ENCODE measurements at regions not wholly inside any gene's neighbourhood (a gene's known extent, or its start where the extent isn't known, plus 50 kb on each side); places are given as distances from the start of the nearest gene placed in this dataset.

- DNase-seq (ENCODE audit: low read depth): no peak
Observed at GRCh38 chr11:37762079-37762478, 1164.0 kb upstream of the RAG2 start.

GRCh38 chr11:37755521-37755920 is 1157.5 kb upstream of the RAG2 start:
- no peak for DNase-seq (ENCODE audit: low read depth)

- no peak for DNase-seq (ENCODE audit: low read depth)
Observed at GRCh38 chr11:37748641-37749040, 1150.6 kb upstream of the RAG2 start.

GRCh38 chr11:37747121-37747520 is 1149.1 kb upstream of the RAG2 start:
- no peak for DNase-seq (ENCODE audit: low read depth)

GRCh38 chr11:37727371-37727770 is 1129.3 kb upstream of the RAG2 start:
- DNase-seq (ENCODE audit: low read depth): no peak

- no peak for DNase-seq (ENCODE audit: low read depth)
Observed at GRCh38 chr11:37724315-37724714, 1126.3 kb upstream of the RAG2 start.

- DNase-seq (ENCODE audit: low read depth): no peak
Observed at GRCh38 chr11:37721485-37721884, 1123.4 kb upstream of the RAG2 start.

GRCh38 chr11:37718431-37718999 is 1120.5 kb upstream of the RAG2 start:
- no peak for DNase-seq (ENCODE audit: low read depth)

- DNase-seq (ENCODE audit: low read depth): no peak
Observed at GRCh38 chr11:37712251-37712650, 1114.2 kb upstream of the RAG2 start.

- DNase-seq (ENCODE audit: low read depth): no peak
Observed at GRCh38 chr11:37710031-37710430, 1112.0 kb upstream of the RAG2 start.

- DNase-seq (ENCODE audit: low read depth): no peak
Observed at GRCh38 chr11:37704791-37705190, 1106.8 kb upstream of the RAG2 start.

GRCh38 chr11:37699644-37700043 is 1101.6 kb upstream of the RAG2 start:
- DNase-seq (ENCODE audit: low read depth): no peak

GRCh38 chr11:37695283-37695682 is 1097.2 kb upstream of the RAG2 start:
- no peak for DNase-seq (ENCODE audit: low read depth)

GRCh38 chr11:37689951-37690350 is 1091.9 kb upstream of the RAG2 start:
- DNase-seq (ENCODE audit: low read depth): no peak

- no peak for DNase-seq (ENCODE audit: low read depth)
Observed at GRCh38 chr11:37688456-37688855, 1090.4 kb upstream of the RAG2 start.

- no peak for DNase-seq (ENCODE audit: low read depth)
Observed at GRCh38 chr11:37687130-37687529, 1089.1 kb upstream of the RAG2 start.

GRCh38 chr11:37671321-37671720 is 1073.3 kb upstream of the RAG2 start:
- no peak for DNase-seq (ENCODE audit: low read depth)

GRCh38 chr11:37666960-37667359 is 1068.9 kb upstream of the RAG2 start:
- no peak for DNase-seq (ENCODE audit: low read depth)

GRCh38 chr11:37657645-37658044 is 1059.6 kb upstream of the RAG2 start:
- no peak for DNase-seq (ENCODE audit: low read depth)

- DNase-seq (ENCODE audit: low read depth): no peak
Observed at GRCh38 chr11:37647767-37648166, 1049.7 kb upstream of the RAG2 start.

- no peak for DNase-seq (ENCODE audit: low read depth)
Observed at GRCh38 chr11:37643968-37644367, 1045.9 kb upstream of the RAG2 start.

- no peak for DNase-seq (ENCODE audit: low read depth)
Observed at GRCh38 chr11:37642296-37642695, 1044.3 kb upstream of the RAG2 start.

GRCh38 chr11:37632748-37633147 is 1034.7 kb upstream of the RAG2 start:
- DNase-seq (ENCODE audit: low read depth): no peak

GRCh38 chr11:37630866-37631265 is 1032.8 kb upstream of the RAG2 start:
- DNase-seq (ENCODE audit: low read depth): no peak

- DNase-seq (ENCODE audit: low read depth): no peak
Observed at GRCh38 chr11:37623778-37624177, 1025.7 kb upstream of the RAG2 start.
